Astrocyte of the spinal cord (primary cell): ENCODE measurements at regions not wholly inside any gene's neighbourhood (a gene's known extent, or its start where the extent isn't known, plus 50 kb on each side); places are given as distances from the start of the nearest gene placed in this dataset.

Source experiments
- DNase-seq: peaks from one replicate; pipeline ENCODE4 v3.0.0; 2011; ENCODE audit warnings: low read depth, low spot score
- H3K4me3 ChIP-seq: 2 replicates; pipeline ENCODE4 v1.5.1; 2011; ENCODE audit warnings: low read depth, mild to moderate bottlenecking, low read length, moderate library complexity
- in situ Hi-C: cut with HindIII; loops from 2 replicates; pipeline ENCODE4 v1.10.0; 2017; ENCODE audit warnings: low sequenced_read_pairs
- TF ChIP-seq, protein P1 (sequence below): IDR thresholded peaks from 2 replicates; pipeline ENCODE4 v1.5.1; 2012; ENCODE audit warnings: low read depth, mild to moderate bottlenecking, low read length, inconsistent platforms

DNA sequence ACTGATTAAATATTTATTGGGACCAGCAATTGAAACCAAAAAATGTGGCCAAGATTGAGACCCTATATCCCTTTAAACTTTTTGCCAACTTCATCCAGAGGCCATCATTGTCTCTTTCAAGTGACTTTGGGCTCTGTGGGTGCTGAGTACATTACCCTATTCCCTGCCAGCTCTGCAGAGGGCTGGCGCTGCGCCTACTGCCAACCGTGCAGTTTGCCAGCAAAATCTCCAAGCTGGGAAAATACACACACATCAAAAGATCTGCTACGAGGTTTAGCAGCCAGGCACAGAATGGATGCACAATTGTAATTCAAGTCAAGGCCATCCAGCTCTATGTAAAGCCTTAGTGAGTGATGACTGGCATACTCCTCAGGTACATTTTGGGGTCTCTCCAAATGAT, 125.0 kb downstream of the CBLN4 start:
- H3K4me3 ChIP-seq, result no peak overlapping the region
- no peak for DNase-seq
- TF ChIP-seq, protein P1, sequence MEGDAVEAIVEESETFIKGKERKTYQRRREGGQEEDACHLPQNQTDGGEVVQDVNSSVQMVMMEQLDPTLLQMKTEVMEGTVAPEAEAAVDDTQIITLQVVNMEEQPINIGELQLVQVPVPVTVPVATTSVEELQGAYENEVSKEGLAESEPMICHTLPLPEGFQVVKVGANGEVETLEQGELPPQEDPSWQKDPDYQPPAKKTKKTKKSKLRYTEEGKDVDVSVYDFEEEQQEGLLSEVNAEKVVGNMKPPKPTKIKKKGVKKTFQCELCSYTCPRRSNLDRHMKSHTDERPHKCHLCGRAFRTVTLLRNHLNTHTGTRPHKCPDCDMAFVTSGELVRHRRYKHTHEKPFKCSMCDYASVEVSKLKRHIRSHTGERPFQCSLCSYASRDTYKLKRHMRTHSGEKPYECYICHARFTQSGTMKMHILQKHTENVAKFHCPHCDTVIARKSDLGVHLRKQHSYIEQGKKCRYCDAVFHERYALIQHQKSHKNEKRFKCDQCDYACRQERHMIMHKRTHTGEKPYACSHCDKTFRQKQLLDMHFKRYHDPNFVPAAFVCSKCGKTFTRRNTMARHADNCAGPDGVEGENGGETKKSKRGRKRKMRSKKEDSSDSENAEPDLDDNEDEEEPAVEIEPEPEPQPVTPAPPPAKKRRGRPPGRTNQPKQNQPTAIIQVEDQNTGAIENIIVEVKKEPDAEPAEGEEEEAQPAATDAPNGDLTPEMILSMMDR, result no peak
- in situ Hi-C loops, result no loop called here

DNA sequence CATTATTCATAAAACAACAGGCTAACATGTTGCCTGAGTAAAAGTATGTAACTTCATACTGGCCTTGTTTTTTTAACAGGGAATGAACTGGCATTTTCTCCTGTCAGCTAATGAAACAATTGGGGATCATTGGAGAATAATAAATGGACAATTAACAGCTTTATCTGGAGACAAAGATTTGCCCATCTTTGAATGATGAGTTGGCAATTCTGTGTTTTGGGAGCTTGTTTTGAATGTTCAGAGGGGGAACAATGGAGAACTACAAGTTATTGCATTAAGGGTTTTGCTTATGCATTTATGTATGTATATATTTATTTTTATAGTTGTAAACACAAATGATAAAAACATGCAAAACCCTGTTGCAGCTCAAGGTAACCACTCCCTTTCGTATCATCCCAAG, 150.3 kb downstream of the CBLN4 start:
- no peak overlapping the region for H3K4me3 ChIP-seq
- in situ Hi-C loops, result no loop called here
- TF ChIP-seq, protein P1, result no peak
- DNase-seq, result no peak

DNA sequence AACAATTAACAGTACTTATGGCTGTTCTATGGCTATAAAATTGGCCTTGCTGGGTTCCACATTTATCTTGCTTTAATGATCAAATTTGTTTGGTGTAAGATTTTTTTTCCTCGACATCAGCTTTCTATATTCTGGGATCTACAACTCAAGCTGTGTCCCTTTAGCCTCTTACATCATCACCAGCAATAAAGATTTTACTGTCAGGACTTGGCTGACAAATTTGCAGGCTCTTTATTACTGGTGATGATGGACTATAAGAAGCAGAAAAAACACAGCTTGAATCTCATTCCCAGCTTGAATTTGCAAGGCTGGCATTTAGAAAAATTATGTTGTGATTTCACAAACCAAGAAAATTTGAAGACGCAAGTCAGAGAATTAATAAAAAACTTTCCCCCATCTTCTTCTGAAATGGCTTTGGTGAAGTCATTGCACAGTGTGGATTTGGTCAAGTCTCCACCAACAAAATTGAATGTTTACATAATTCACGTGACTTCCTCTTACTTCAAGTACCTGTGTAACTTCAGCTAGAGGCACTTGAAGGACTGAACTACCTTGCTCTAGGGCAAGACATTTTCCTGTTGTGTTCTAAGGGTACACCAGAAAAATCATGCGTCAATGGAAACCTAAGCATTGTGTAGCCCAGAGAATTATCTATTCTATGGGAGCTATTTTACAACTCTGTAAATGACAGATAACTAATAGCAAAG, 175.0 kb downstream of the CBLN4 start:
- no peak for DNase-seq
- no peak overlapping the region for H3K4me3 ChIP-seq
- in situ Hi-C loops, result no loop called here
- TF ChIP-seq, protein P1, result no peak

DNA sequence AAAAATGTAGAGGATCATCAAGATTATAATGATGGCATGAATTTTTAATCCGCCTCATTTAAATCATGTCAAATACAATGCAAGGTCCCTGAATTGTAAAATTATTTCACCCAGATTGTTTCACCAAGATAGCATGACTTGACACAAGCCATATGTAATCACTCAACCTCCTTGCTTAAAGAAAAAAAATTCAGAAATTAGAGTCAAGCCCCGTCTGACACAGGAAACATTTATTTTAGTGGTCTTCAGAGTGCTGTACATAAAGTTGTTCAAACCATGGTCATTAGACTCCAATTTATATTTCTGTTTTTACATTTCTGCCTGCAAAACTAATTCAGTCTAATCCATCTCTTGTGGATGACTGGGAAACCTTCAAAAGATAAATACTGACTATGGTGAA, 200.2 kb downstream of the CBLN4 start:
- no peak for DNase-seq
- no peak overlapping the region for H3K4me3 ChIP-seq
- TF ChIP-seq, protein P1, result no peak
- in situ Hi-C loops, result no loop called here

DNA sequence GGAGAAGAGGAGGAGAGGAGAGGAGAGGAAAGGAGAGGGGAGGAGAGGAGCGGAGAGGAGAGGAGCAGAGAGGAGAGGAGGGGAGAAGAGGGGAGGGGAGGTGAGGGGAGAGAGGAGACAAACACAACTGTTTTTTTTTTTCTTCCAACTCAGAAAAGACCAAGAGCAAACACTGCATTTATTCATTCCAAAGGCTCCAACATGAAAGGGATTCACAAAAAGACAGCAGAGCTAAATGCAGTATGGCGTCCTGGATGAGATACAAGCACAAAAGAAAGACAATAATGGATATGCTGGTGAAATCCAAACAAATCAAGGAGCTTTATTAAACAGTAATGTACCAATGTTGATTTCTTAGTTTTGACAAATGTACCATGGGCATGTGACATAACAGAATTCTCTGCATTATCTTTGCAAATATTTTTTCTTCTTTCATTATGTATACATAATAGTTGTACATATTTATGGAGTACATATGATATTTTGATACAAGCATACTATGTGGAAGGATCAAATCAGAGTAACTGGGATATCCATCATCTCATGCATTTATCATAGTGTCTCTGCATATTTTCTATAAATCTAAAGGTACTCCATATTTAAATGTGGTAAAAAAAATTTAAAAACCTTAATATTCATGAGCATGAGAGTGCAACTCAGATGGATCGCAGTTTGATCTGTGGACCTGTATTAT, 204.6 kb downstream of the CBLN4 start:
- in situ Hi-C loops, result no loop called here
- TF ChIP-seq, protein P1, result no peak
- no peak overlapping the region for H3K4me3 ChIP-seq
- DNase-seq, result no peak

DNA sequence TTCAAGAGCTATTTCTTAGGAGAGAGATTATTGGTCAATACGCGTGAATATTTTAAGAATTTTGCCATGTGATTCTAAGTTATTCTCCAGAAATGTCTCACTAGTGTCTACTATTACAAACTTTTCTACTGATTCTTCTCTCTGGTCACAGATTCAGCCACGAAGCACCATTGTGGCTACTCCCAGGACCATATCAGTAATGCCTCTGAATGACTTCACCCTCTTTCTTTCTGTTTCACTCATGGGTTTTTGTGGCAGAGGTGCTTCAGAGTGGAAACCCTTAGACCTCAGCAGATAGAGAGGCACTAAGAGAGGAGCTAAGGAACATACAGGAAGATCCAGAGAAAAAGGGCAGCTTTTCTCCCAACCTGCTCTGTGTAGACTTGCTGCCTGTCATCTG, 211.3 kb downstream of the CBLN4 start:
- no peak overlapping the region for H3K4me3 ChIP-seq
- no peak for DNase-seq
- TF ChIP-seq, protein P1, result no peak
- in situ Hi-C loops, result no loop called here
